ELF-1 (cell line): ENCODE measurements at regions not wholly inside any gene's neighbourhood (a gene's known extent, or its start where the extent isn't known, plus 50 kb on each side); places are given as distances from the start of the nearest gene placed in this dataset.
"Not testable (repeated sequence)": the region's sequence is repeated elsewhere in the genome, so short reads cannot be mapped to it uniquely, and the experiment has no call there.

Source experiments
- DNase-seq: peaks from one replicate; pipeline ENCODE4 v3.0.0-alpha.2; 2016; ENCODE audit warnings: low read depth, low spot score

- DNase-seq, result no peak
Observed at GRCh38 chr22:22697377-22698117, 53.1 kb downstream of the GGTLC2 start.

DNA sequence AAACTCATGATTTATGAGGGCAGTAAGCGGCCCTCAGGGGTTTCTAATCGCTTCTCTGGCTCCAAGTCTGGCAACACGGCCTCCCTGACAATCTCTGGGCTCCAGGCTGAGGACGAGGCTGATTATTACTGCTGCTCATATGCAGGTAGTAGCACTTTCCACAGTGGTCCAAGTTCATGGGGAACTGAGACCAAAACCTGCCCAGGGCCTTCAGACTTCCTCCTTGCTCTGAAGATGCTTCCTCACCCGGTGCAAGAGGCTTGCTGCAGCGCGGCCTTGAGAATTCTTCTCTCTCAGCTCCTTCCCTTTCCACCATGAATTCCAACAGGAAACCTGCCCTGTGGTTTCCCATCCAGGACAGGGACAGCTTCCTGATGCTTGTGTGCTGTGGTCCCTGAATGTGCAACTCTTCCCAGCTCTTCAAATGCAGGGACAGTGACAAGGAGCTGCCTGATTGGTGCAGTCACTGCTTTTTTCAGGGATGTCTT lies 53.9 kb downstream of the GGTLC2 start:
- no peak for DNase-seq

GRCh38 chr22:22700631-22701030 lies 56.2 kb downstream of the GGTLC2 start:
- no peak for DNase-seq

- not testable (repeated sequence) for DNase-seq
Observed at GRCh38 chr22:22701557-22701956, 57.1 kb downstream of the GGTLC2 start.

GRCh38 chr22:22702237-22703202 lies 58.1 kb downstream of the GGTLC2 start:
- DNase-seq, result peak; percentile 19

GRCh38 chr22:22703203-22703570 lies 58.8 kb downstream of the GGTLC2 start:
- DNase-seq, result no peak

- no peak for DNase-seq
Observed at GRCh38 chr22:22703715-22704114, 59.3 kb downstream of the GGTLC2 start.

DNA sequence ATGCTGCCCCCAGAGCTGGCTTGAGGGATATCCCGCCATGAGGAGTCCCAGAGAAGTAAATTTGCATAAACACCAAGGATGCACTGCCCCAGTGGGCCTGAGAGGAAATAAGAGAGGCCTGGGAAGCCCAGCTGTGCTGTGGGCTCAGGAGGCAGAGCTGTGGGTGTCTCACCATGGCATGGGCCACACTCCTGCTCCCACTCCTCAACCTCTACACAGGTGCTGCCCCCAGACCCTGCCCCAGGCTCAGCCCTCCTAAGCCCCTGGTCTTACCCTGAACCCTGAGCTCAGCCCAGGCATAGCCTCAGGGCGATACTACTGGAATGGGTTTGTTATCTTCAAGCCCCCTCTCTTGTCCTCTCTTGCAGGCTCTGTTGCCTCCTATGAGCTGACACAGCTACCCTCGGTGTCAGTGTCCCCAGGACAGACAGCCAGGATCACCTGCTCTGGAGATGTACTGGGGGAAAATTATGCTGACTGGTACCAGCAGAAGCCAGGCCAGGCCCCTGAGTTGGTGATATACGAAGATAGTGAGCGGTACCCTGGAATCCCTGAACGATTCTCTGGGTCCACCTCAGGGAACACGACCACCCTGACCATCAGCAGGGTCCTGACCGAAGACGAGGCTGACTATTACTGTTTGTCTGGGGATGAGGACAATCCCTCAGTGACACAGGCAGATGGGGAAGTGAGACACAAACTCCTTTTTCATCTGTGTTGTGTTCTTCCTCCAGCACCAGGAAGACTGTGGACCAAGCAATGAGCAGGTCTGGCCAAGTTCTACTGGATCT lies 59.9 kb downstream of the GGTLC2 start:
- DNase-seq, result no peak

- DNase-seq, result no peak
Observed at GRCh38 chr22:22705328-22706100, 61.1 kb downstream of the GGTLC2 start.

GRCh38 chr22:22706253-22706915 lies 62.0 kb downstream of the GGTLC2 start:
- DNase-seq, result no peak

DNA sequence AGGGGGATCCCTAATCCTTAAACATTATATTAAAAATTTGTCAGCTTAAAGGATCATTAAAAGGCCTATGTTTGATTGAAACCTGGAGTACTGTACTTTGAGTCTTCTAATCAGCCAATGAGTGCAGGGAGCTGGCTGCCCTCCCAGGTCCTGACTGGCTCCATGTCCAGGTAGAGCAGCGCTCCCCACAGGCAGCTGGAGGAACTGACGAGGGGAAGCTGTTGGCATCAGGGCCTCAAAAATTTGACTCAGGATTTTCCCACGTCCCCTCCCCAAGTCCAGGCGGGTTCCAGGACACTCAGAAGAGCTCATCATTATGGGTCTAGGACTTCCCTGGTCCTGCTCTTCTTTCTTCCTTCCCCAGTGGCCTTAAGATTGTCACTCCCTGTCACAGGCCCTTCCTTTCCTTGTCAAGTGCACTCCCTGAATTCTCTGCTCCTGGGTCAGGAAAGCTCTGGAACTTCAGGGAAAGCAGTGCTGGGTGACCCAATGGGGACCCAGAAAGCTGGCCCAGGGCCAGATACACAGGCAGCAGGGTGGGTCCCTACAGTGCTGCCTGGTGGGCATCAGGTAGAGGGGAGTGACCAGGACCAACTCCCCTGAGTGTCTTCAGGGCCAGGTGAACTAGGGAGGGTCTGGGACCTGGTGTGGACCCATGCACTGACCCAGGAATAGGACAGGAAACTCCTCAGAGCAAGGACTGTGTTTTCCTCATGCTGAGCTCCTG lies 65.5 kb downstream of the GGTLC2 start:
- peak; percentile 17 for DNase-seq

DNA sequence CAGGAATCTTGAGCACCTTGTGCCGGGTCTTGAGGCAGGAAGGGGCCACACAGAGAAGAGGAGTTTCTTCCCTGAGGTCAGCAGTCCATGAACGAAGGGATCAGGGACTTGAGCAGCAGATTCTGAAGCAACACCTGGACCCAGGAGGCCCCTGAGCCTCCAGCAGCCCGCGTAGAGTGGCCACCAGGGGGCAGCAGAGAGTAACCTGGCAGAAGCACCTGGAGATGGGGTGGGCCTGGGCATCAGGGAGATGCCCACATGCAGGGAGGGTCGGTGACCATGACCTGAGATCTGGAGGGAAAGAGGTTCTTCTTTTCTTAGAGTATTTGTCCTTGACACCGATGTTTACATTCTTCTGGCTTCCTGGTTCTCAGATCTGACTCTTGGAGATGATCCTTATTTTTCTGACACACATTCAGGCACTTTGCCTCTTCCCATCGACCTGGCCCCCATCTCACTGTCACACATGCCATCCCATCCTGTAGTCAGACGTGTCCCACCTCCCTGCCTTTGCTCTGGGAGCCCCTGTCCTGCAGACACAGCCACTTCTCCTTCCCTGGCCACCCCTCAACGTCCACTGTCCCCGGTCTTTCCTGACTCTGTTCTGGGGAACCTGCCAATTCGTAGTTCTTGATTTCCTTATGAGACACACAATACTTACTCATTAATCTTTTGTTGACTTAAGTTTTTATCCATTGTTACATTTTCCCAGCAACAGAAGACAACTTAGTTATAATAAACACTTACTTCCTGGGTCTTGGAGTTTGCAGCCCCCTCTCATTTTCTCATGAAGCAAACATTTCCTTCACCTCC lies 66.5 kb downstream of the GGTLC2 start:
- peak; percentile 55 for DNase-seq

GRCh38 chr22:22711532-22711913 lies 67.1 kb downstream of the GGTLC2 start:
- no peak for DNase-seq

- no peak for DNase-seq
Observed at GRCh38 chr22:22712092-22712658, 67.8 kb downstream of the GGTLC2 start.

DNA sequence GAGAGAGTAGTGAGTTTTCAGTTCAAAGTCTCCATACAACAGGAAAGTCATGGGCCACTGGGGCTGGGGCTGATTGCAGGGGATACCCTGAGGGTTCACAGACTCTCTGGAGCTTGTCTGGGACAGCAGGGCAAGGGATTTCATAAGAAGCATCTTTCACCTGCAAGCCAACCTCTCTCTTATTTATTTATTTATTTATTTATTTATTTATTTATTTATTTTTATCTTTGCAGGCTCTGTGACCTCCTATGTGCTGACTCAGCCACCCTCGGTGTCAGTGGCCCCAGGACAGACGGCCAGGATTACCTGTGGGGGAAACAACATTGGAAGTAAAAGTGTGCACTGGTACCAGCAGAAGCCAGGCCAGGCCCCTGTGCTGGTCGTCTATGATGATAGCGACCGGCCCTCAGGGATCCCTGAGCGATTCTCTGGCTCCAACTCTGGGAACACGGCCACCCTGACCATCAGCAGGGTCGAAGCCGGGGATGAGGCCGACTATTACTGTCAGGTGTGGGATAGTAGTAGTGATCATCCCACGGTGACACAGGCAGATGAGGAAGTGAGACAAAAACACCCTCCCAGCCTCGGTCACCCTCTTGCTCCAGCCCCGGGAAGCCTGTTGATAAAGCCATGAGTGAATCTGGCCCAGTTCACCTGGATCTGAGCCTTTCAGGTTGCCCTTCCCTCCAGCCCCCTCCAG lies 68.4 kb downstream of the GGTLC2 start:
- DNase-seq, result no peak

DNA sequence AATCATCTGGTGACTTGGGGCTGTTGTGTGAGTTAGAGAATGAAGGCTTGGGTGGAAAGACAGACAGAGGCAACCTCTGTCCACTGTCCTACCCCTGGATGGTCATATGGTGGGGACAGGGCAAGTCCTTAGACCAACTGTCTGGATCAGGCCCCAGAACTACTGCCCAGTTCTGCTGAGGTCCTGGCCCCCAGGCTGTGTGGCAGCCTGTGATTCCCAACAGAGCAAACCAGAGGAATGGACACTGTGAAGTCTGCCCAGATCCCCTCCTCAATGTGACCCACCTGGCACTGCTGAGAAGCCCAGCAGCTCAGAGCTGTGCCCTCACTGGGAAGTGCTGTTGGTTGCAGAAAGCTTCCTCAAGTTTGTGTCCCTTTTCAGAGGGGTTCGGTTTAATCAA lies 69.0 kb downstream of the GGTLC2 start:
- DNase-seq, result no peak

GRCh38 chr22:22714600-22715335 lies 70.4 kb downstream of the GGTLC2 start:
- no peak for DNase-seq
